ENCODE measurements at regions not wholly inside any gene's neighbourhood (a gene's known extent, or its start where the extent isn't known, plus 50 kb on each side); places are given as distances from the start of the nearest gene placed in this dataset.

DNA sequence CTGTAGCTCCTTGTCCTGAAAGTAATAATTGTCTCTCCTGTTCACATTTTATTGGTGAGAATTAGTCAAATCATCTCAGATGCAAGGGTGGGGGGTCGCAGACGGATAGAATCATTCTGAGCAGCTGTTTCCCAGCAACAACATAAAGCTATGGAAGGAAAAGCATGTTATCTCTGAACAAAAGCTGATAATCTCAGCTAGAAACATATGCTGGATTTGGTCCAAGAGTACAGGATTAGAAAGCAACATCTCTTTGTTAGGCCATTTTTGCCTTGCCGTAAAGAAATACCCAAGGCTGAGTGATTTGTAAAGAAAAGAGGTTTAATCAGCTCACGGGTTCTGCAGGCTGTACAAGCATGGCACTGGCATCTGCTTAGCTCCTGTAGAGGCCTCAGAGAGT, 472.8 kb upstream of the BOD1L1 start:
- no peak overlapping the region for H3K4me3 ChIP-seq (ENCODE audit: low read depth, low read length)
- no peak for DNase-seq (ENCODE audit: low read depth)
- TF ChIP-seq, protein P1, sequence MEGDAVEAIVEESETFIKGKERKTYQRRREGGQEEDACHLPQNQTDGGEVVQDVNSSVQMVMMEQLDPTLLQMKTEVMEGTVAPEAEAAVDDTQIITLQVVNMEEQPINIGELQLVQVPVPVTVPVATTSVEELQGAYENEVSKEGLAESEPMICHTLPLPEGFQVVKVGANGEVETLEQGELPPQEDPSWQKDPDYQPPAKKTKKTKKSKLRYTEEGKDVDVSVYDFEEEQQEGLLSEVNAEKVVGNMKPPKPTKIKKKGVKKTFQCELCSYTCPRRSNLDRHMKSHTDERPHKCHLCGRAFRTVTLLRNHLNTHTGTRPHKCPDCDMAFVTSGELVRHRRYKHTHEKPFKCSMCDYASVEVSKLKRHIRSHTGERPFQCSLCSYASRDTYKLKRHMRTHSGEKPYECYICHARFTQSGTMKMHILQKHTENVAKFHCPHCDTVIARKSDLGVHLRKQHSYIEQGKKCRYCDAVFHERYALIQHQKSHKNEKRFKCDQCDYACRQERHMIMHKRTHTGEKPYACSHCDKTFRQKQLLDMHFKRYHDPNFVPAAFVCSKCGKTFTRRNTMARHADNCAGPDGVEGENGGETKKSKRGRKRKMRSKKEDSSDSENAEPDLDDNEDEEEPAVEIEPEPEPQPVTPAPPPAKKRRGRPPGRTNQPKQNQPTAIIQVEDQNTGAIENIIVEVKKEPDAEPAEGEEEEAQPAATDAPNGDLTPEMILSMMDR (IDR thresholded peaks at IDR 0.05; ENCODE audit: insufficient read depth, low read depth, low read length, missing control alignments) = no peak

DNA sequence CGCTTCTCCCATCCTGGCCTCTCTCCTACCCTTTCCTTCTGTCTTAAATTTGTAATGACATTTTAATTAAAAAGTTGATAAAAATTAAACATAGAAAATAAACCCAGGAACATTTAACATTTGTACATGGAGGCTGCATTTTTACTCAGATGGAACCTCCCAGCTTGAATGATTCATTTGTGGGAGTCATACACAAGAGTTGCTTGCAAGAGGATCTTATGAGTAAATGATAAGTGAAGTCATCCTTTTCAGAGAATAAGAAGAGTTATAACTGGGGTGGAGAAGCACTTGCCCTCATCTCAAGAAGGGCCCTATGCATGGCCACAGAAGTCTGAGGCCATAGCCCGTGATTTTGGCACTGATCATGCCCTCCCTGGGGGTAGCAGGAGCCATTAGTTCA, 482.9 kb upstream of the BOD1L1 start:
- DNase-seq (ENCODE audit: low read depth) = no peak
- TF ChIP-seq, protein P1 (IDR thresholded peaks at IDR 0.05; ENCODE audit: insufficient read depth, low read depth, low read length, missing control alignments) = no peak
- no peak overlapping the region for H3K4me3 ChIP-seq (ENCODE audit: low read depth, low read length)

DNA sequence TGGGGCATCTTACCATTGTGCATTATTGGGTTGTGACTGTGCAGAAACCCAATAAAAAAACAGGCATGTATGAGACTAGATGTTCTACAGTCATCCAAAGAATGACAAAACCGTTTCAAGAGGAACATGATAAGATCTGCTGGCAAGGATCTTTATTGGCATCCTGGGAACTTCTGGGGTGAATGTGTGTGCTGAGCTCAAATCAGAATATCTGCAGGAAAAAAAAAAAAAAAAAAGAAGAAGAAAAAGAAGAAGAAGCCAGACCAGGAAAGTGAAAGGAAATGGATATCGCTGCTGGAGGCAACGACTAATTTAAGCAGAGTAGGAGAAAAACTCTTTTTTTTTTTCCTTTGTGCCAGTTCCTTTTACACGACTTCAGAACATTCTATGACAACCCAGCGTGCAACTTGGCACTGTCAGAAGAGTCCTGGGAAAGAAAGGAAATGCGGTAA, 484.2 kb upstream of the BOD1L1 start:
- TF ChIP-seq, protein P1 (IDR thresholded peaks at IDR 0.05; ENCODE audit: insufficient read depth, low read depth, low read length, missing control alignments) = no peak
- DNase-seq (ENCODE audit: low read depth) = no peak
- no peak overlapping the region for H3K4me3 ChIP-seq (ENCODE audit: low read depth, low read length)

DNA sequence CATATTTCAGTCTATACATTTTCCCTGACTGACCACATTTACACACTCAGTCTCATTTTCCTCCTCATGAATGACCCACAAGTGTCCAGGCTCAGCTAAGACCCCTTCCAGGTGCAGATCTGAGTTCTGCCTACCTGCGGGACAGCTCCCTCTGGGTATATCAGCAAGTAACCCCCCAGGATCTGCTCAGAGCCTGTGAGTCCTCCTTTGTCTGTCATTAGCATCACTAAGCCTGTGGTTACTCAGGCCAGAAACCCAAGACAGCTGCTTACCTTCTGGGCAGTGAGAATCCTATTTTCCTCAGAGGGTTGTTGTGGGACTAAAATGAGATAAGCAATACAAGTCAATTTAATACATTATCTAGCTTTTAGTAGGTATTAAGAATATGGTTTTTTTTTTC, 487.6 kb upstream of the BOD1L1 start:
- no peak for DNase-seq (ENCODE audit: low read depth)
- H3K4me3 ChIP-seq (ENCODE audit: low read depth, low read length) = no peak overlapping the region
- TF ChIP-seq, protein P1 (IDR thresholded peaks at IDR 0.05; ENCODE audit: insufficient read depth, low read depth, low read length, missing control alignments) = no peak

DNA sequence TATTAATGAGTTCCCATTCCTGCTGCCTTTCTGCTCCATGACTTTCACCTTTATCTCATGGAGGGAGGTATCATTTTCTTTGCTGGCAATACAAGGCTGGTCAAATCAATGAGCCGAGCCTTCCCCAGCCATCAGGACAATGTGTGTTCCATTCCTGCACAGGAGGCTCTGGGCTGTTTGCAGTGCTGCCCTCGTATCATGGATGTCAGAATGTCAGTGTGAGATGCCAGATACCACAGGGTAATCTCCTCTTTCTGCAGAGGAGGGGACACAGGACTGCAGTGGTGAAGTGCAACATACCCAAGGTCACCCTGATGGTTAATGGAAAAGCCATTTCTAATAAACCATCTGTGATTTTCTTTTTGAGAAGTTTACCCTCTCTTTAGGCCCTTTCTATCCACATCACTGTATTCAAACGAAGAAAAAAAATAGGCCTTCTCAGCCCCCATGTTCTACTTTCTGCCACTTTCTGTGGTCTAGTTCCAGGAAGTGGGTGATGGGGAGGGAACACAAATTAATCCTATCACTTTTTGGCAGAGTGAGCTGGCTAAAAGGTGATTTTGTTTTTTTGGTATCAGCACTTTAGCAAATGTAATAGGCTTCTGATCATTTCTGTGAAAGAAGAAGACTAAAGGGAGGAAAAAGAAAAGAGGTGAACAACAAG, 490.2 kb upstream of the BOD1L1 start:
- no peak for DNase-seq (ENCODE audit: low read depth)
- TF ChIP-seq, protein P1 (IDR thresholded peaks at IDR 0.05; ENCODE audit: insufficient read depth, low read depth, low read length, missing control alignments) = no peak
- H3K4me3 ChIP-seq (ENCODE audit: low read depth, low read length) = no peak overlapping the region

DNA sequence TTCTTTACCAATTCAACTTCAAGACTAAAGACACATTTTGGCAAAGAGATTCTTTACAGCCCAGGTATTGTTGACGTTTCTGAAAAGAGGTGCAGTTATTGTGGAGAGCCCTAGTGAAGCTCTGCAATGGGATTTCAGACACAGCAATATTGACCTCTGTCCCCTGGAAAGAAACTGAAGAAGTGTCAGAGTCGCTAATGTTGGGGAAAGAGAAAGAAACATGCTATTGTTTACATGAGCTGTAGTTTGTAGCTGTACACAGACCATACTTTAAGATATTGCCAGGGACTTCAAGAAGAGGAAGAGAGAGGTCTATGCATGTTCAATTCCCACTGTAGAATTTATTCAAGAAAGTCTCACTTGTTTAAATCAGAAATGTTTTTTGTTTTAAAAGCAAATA, 497.3 kb upstream of the BOD1L1 start:
- H3K4me3 ChIP-seq (ENCODE audit: low read depth, low read length) = no peak overlapping the region
- TF ChIP-seq, protein P1 (IDR thresholded peaks at IDR 0.05; ENCODE audit: insufficient read depth, low read depth, low read length, missing control alignments) = no peak
- no peak for DNase-seq (ENCODE audit: low read depth)

Measured in GM12865 (cell line).